GM12801 (cell line): ENCODE measurements at regions not wholly inside any gene's neighbourhood (a gene's known extent, or its start where the extent isn't known, plus 50 kb on each side); places are given as distances from the start of the nearest gene placed in this dataset.

ENCODE experiments used
- CTCF ChIP-seq: IDR thresholded peaks from one replicate; pipeline ENCODE4 v1.5.1; 2011; ENCODE audit warnings: control low read depth; ENCODE audit not compliant: insufficient read length; ENCODE audit errors: extremely low read depth

- no peak for TF ChIP-seq CTCF
Measured at GRCh38 chr6:84977363-84977705, 212.9 kb upstream of the TBX18 start.

- no peak for TF ChIP-seq CTCF
Measured at GRCh38 chr6:84976526-84977362, 212.3 kb upstream of the TBX18 start.

- no peak for TF ChIP-seq CTCF
Measured at GRCh38 chr6:84975316-84975715, 210.9 kb upstream of the TBX18 start.

- no peak for TF ChIP-seq CTCF
Measured at GRCh38 chr6:84973606-84974005, 209.2 kb upstream of the TBX18 start.

- no peak for TF ChIP-seq CTCF
Measured at GRCh38 chr6:84967965-84968364, 203.6 kb upstream of the TBX18 start.

- TF ChIP-seq CTCF = no peak
Measured at GRCh38 chr6:84967389-84967788, 203.0 kb upstream of the TBX18 start.

- no peak for TF ChIP-seq CTCF
Measured at GRCh38 chr6:84953111-84953755, 188.8 kb upstream of the TBX18 start.
